ENCODE measurements at regions not wholly inside any gene's neighbourhood (a gene's known extent, or its start where the extent isn't known, plus 50 kb on each side); places are given as distances from the start of the nearest gene placed in this dataset.

- DNase-seq (ENCODE audit: low read depth in 3 of 3, low spot score in 2 of 3): no peak
Observed at GRCh38 chr2:204453730-204454167, 91.5 kb upstream of the PARD3B start.

GRCh38 chr2:204454672-204455380, 90.4 kb upstream of the PARD3B start:
- no peak for DNase-seq (ENCODE audit: low read depth in 3 of 3, low spot score in 2 of 3)

GRCh38 chr2:204468746-204469429, 76.4 kb upstream of the PARD3B start:
- DNase-seq (ENCODE audit: low read depth in 3 of 3, low spot score in 2 of 3): no peak

- no peak for DNase-seq (ENCODE audit: low read depth in 3 of 3, low spot score in 2 of 3)
Observed at GRCh38 chr2:204470178-204470620, 75.1 kb upstream of the PARD3B start.

- DNase-seq (ENCODE audit: low read depth in 3 of 3, low spot score in 2 of 3): no peak
Observed at GRCh38 chr2:204470621-204471196, 74.6 kb upstream of the PARD3B start.

GRCh38 chr2:204472375-204472774, 72.9 kb upstream of the PARD3B start:
- DNase-seq (ENCODE audit: low read depth in 3 of 3, low spot score in 2 of 3): no peak

GRCh38 chr2:204473224-204473623, 72.1 kb upstream of the PARD3B start:
- no peak for DNase-seq (ENCODE audit: low read depth in 3 of 3, low spot score in 2 of 3)

- no peak for DNase-seq (ENCODE audit: low read depth in 3 of 3, low spot score in 2 of 3)
Observed at GRCh38 chr2:204475399-204475798, 69.9 kb upstream of the PARD3B start.

GRCh38 chr2:204477358-204477950, 67.8 kb upstream of the PARD3B start:
- no peak for DNase-seq (ENCODE audit: low read depth in 3 of 3, low spot score in 2 of 3)

- no peak for DNase-seq (ENCODE audit: low read depth in 3 of 3, low spot score in 2 of 3)
Observed at GRCh38 chr2:204479557-204479956, 65.7 kb upstream of the PARD3B start.

- no peak for DNase-seq (ENCODE audit: low read depth in 3 of 3, low spot score in 2 of 3)
Observed at GRCh38 chr2:204480676-204481075, 64.6 kb upstream of the PARD3B start.

GRCh38 chr2:204483608-204484081, 61.6 kb upstream of the PARD3B start:
- no peak for DNase-seq (ENCODE audit: low read depth in 3 of 3, low spot score in 2 of 3)

- DNase-seq (ENCODE audit: low read depth in 3 of 3, low spot score in 2 of 3): no peak
Observed at GRCh38 chr2:204486321-204486720, 59.0 kb upstream of the PARD3B start.

GRCh38 chr2:204486805-204487204, 58.5 kb upstream of the PARD3B start:
- no peak for DNase-seq (ENCODE audit: low read depth in 3 of 3, low spot score in 2 of 3)

- DNase-seq (ENCODE audit: low read depth in 3 of 3, low spot score in 2 of 3): no peak
Observed at GRCh38 chr2:204487447-204488229, 57.6 kb upstream of the PARD3B start.

- no peak for DNase-seq (ENCODE audit: low read depth in 3 of 3, low spot score in 2 of 3)
Observed at GRCh38 chr2:204491528-204491927, 53.7 kb upstream of the PARD3B start.

- DNase-seq (ENCODE audit: low read depth in 3 of 3, low spot score in 2 of 3): no peak
Observed at GRCh38 chr2:204492417-204492816, 52.9 kb upstream of the PARD3B start.

GRCh38 chr2:204494681-204495080, 50.6 kb upstream of the PARD3B start:
- DNase-seq (ENCODE audit: low read depth in 3 of 3, low spot score in 2 of 3): no peak

- DNase-seq (ENCODE audit: low read depth in 3 of 3, low spot score in 2 of 3): no peak
Observed at GRCh38 chr2:204495381-204495780, 49.9 kb upstream of the PARD3B start.
